DMS 273 treated with DMSO at 0.1 percent for 48 hours (cell line): ENCODE measurements at regions not wholly inside any gene's neighbourhood (a gene's known extent, or its start where the extent isn't known, plus 50 kb on each side); places are given as distances from the start of the nearest gene placed in this dataset.

Source experiments
- DNase-seq: peaks from one replicate; lab custom pipeline; 2025; lab: John Stamatoyannopoulos, UW

- DNase-seq: no peak
Measured at GRCh38 chr3:3560591-3561311, 238.5 kb upstream of the LRRN1 start.

GRCh38 chr3:3559786-3560185 is 239.4 kb upstream of the LRRN1 start:
- DNase-seq: no peak

DNA sequence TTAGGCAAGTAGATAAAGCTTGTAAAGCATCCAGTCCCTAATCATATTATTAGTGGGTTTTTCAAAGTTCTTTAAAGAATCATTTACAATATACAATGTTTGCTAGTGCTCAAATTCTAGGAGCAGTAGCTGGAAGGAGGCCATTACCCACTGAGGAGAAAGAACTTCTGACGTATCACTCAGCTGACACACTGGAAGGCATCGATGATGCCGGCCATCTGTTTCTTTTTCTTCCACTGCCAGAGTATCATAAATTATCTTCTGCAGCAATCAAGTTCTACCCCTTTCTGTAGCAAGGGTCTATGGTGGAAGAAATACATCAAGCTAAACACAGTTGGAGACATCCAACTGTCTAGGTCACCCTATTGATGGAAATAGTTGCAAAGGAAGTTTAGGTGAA is 243.2 kb upstream of the LRRN1 start:
- DNase-seq: no peak

- no peak for DNase-seq
Measured at GRCh38 chr3:3553236-3553635, 246.0 kb upstream of the LRRN1 start.

- no peak for DNase-seq
Measured at GRCh38 chr3:3552761-3553160, 246.5 kb upstream of the LRRN1 start.

- no peak for DNase-seq
Measured at GRCh38 chr3:3551981-3552380, 247.2 kb upstream of the LRRN1 start.

GRCh38 chr3:3545360-3545759 is 253.9 kb upstream of the LRRN1 start:
- no peak for DNase-seq

GRCh38 chr3:3538451-3538850 is 260.8 kb upstream of the LRRN1 start:
- no peak for DNase-seq

GRCh38 chr3:3532508-3532907 is 266.7 kb upstream of the LRRN1 start:
- DNase-seq: no peak

DNA sequence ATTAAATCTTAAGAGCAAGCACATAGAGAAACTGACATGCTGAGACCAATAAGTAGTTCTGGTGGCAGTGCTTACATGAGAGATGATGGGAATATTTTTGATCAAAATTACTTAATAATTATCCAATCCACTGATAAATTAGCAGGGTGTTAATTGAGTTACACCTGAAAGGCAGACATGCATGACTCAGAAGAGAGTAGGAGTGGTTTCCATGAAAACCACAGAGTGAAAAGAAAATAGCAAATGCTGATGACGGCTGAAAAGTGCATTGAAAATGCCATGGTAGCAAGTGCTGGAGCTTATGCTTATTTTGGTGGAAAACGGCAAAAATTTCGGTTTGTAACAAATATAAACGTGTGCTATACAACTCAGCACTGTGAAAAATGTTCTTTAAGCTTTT is 267.8 kb upstream of the LRRN1 start:
- no peak for DNase-seq

DNA sequence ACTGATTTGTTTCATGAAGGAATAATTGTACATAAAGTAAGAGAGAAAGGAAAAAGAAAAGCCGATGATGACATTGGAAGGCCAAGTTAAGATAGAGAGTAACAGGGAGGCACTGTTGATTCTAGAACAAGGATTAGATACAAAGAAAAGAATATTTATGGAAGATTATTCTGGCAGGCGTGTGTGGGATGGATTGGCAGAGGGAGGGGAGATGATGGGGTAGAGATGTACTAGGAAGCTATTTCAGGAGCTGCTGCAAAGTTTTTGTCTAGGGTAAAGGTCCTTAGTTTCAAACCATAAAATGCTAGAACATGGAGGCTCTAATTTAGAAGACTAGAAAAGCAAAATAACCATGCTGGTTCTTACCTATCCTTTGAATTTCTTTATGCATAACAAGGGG is 280.0 kb upstream of the LRRN1 start:
- no peak for DNase-seq

GRCh38 chr3:3516996-3517395 is 282.2 kb upstream of the LRRN1 start:
- DNase-seq: no peak

GRCh38 chr3:3516384-3516783 is 282.8 kb upstream of the LRRN1 start:
- DNase-seq: no peak

DNA sequence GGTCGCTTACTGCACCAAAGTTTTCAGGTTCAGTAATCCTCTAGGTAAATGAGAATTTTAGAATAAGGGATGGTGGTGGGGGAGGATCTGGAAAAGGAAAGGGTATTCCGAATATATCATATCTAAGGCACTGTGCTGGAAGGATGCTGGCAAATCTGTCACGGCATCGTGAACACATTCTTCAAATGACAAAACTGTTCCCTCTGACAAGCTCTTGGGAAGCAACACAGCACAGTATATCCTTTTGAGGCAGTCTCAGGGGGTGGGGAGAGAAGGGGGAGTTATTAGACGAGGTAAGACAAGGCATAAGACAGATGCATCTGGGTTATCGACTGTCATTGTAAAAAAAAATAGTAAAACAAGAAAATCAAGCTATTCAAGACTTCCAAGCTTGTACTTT is 289.6 kb upstream of the LRRN1 start:
- no peak for DNase-seq

GRCh38 chr3:3504686-3505085 is 294.5 kb upstream of the LRRN1 start:
- DNase-seq: no peak

DNA sequence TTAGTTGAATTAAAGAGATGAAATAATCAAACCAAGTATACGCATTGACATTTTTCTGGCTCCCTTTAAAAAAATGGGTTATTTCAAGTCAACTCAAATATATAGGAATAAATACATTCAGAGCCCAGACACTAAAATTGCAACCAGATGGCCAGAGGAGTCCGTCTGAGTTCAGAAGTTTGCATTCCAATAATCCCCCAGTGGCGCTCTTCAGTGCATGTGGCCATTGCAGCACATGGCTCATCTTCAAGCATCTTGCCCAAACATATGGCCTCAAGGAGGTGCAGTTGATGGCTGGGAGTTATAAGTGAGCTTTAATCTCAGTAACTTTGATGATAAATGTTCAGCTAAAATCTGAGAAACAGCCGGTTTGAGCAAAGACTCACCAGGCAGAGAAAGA is 295.8 kb upstream of the LRRN1 start:
- no peak for DNase-seq

DNA sequence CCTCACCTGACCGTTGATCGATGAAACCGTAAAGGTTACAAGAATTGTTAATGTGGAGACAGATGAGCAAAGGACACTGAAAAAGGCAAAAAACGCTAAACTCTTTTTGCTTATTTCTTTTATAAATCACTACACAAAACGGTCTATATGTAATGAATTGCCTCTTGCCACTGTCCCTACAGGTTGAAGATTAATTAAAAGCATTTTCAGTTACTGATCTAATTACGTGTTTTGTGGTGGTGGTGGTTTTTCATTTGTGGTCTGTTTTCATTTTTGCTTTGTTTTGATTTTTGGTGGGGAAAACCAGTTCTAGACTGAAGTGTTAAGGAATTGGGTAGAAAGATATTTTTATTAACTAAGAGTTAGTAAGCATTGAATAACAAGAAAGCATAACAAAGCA is 299.2 kb upstream of the LRRN1 start:
- no peak for DNase-seq

GRCh38 chr3:3499012-3499562 is 300.1 kb upstream of the LRRN1 start:
- no peak for DNase-seq

DNA sequence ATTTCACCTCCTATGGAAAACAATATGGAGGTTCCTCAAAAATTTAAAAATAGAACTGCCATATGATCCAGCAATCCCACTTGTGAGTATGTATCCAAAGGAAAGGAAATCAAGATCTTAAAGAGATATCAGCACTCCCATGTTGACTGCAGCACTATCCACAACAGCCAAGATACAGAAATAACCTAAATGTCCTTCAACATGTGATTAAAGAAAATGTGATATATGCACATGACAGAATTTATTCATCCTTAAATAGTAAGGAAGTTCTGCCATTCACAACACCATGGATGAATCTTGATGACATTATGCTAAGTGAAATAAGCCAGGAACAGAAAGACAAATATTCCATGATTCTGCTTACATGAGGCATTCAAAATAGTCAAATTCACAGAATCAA is 303.6 kb upstream of the LRRN1 start:
- DNase-seq: no peak

- no peak for DNase-seq
Measured at GRCh38 chr3:3476669-3477068, 297.2 kb upstream of the CRBN start.

DNA sequence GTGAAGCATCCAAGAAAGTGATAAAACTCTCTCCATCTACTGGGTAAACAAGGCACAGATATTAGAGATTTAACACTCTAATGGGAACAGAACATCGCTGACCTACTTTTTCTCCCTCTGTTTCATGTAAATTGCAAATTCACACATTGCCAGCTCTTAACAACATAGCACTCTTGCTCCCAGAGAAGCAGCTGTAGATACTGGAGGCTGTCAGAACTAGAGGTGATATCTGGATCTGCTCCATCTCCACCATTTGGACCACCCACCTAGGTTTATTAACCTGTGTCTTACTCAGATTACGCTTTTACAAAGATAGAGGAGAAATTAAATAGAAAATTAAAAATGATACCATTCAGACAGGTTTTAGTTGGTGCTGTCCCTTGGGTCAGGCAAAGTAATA is 289.1 kb upstream of the CRBN start:
- no peak for DNase-seq

DNA sequence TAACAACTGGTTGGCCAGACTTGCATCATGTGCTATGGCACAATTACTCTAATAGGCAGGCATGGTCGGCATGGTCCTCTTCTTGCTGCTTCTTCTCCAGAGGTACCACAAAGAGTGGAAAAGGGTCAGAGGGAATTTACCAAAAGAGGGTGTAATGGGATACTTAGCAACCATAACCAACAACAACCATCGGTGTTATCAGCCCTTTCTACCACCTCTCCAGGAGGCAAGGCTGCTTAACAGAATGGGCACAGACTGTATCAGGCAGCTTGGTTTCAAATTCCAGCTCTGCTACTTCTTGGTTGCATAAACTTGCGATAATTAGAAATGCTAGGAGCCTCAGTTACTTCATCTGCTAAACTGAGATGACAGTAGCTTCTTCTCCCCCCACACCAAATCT is 284.6 kb upstream of the CRBN start:
- DNase-seq: no peak

- DNase-seq: no peak
Measured at GRCh38 chr3:3461317-3461716, 281.8 kb upstream of the CRBN start.

DNA sequence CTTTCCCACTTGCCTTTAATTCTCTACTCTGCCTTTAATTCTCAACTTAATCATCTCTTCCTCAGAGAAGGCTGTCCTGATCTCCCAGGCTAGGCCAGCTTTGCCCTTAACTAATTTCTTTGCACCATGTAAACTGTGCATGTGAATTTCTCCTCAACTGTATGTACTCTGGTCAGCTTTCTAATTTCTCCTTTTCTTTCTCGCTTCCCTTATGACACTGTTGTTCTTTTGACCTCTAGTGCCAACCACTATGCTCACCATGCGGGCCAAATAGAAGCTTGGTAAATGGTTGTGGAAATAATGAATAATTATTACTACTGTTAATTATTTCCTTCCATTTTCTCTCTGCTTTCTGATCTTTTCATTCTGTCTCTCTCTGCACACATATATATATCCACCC is 269.0 kb upstream of the CRBN start:
- DNase-seq: no peak
